Trophoblast cell (in vitro differentiated cells and primary cell): ENCODE measurements at regions not wholly inside any gene's neighbourhood (a gene's known extent, or its start where the extent isn't known, plus 50 kb on each side); places are given as distances from the start of the nearest gene placed in this dataset.

Source experiments
- DNase-seq, 2 donors: peaks; one replicate each; pipeline ENCODE4 v3.0.0-alpha.2; 2016
- H2AFZ ChIP-seq: 2 replicates; pipeline ENCODE4 v1.6.1; 2013; ENCODE audit warnings: low read length, moderate library complexity, mild to moderate bottlenecking; ENCODE audit not compliant: insufficient read depth, poor library complexity
- H2AK5ac ChIP-seq: 2 replicates; pipeline ENCODE4 v1.6.1; 2013; ENCODE audit warnings: mild to moderate bottlenecking, low read length
- H2BK120ac ChIP-seq: 2 replicates; pipeline ENCODE4 v1.6.1; 2013; ENCODE audit warnings: low read length, mild to moderate bottlenecking, moderate library complexity; ENCODE audit not compliant: insufficient read depth, poor library complexity
- H2BK12ac ChIP-seq: 2 replicates; pipeline ENCODE4 v1.6.1; 2013; ENCODE audit warnings: mild to moderate bottlenecking, low read length, moderate library complexity
- H2BK5ac ChIP-seq: 2 replicates; pipeline ENCODE4 v1.6.1; 2013; ENCODE audit warnings: low read length, low read depth, moderate library complexity, mild to moderate bottlenecking; ENCODE audit not compliant: poor library complexity
- H3K14ac ChIP-seq: 2 replicates; pipeline ENCODE4 v1.6.1; 2013; ENCODE audit warnings: mild to moderate bottlenecking, low read length
- H3K18ac ChIP-seq: 2 replicates; pipeline ENCODE4 v1.6.1; 2013; ENCODE audit warnings: mild to moderate bottlenecking, low read length
- H3K23ac ChIP-seq: 2 replicates; pipeline ENCODE4 v1.6.1; 2013; ENCODE audit warnings: low read length
- H3K27ac ChIP-seq: 2 replicates; pipeline ENCODE4 v1.5.1; 2013; ENCODE audit warnings: low read depth, mild to moderate bottlenecking, inconsistent platforms, low read length, moderate library complexity
- H3K27me3 ChIP-seq: 2 replicates; pipeline ENCODE4 v1.6.1; 2013; ENCODE audit warnings: inconsistent platforms, mild to moderate bottlenecking, low read length, moderate library complexity; ENCODE audit not compliant: insufficient read depth
- H3K36me3 ChIP-seq, 2 experiments: 1 replicate in 1 of 2; 2 replicates in 1 of 2; pipeline ENCODE4 v1.6.1; 2013; ENCODE audit warnings: low read length in 2 of 2, mild to moderate bottlenecking in 2 of 2, moderate library complexity in 1 of 2; ENCODE audit not compliant: insufficient read depth in 2 of 2, control insufficient read depth in 1 of 2
- H3K4ac ChIP-seq: 2 replicates; pipeline ENCODE4 v1.6.1; 2013; ENCODE audit warnings: low read depth, mild to moderate bottlenecking, low read length, moderate library complexity
- H3K4me1 ChIP-seq, 2 experiments: 1 replicate in 1 of 2; 2 replicates in 1 of 2; pipeline ENCODE4 v1.6.1; 2013; ENCODE audit warnings: low read length in 2 of 2, mild to moderate bottlenecking in 2 of 2, moderate library complexity in 1 of 2; ENCODE audit not compliant: insufficient read depth in 2 of 2, control insufficient read depth in 1 of 2
- H3K4me2 ChIP-seq: 2 replicates; pipeline ENCODE4 v1.6.1; 2013; ENCODE audit warnings: inconsistent platforms, mild to moderate bottlenecking, low read length, moderate library complexity
- H3K4me3 ChIP-seq: 2 replicates; pipeline ENCODE4 v1.5.1; 2013; ENCODE audit warnings: mild to moderate bottlenecking, low read depth, low read length, inconsistent platforms
- H3K79me1 ChIP-seq: one replicate; pipeline ENCODE4 v1.6.1; 2013; ENCODE audit warnings: low read length
- H3K79me2 ChIP-seq: 2 replicates; pipeline ENCODE4 v1.6.1; 2013; ENCODE audit warnings: low read length, mild to moderate bottlenecking; ENCODE audit not compliant: control insufficient read depth, insufficient read depth, poor library complexity
- H3K9ac ChIP-seq: 2 replicates; pipeline ENCODE4 v1.6.1; 2013; ENCODE audit warnings: mild to moderate bottlenecking, low read length
- H3K9me3 ChIP-seq: 2 replicates; pipeline ENCODE4 v1.6.1; 2013; ENCODE audit warnings: low read depth, mild to moderate bottlenecking, control low read depth, inconsistent platforms, low read length; ENCODE audit not compliant: insufficient read depth
- H4K12ac ChIP-seq: 2 replicates; pipeline ENCODE4 v1.6.1; 2013; ENCODE audit warnings: low read depth, mild to moderate bottlenecking, low read length, moderate library complexity
- H4K8ac ChIP-seq: 2 replicates; pipeline ENCODE4 v1.6.1; 2013; ENCODE audit warnings: low read depth, mild to moderate bottlenecking, low read length, moderate library complexity
- H4K91ac ChIP-seq: one replicate; pipeline ENCODE4 v1.6.1; 2013; ENCODE audit warnings: low read depth, mild to moderate bottlenecking, low read length, moderate library complexity
- WGBS: extraction: QIAGEN DNeasy Blood & Tissue Kit; methylation state at CpG from one replicate; pipeline ENCODE4 v1.1.7; 2013; ENCODE audit warnings: missing lambda C conversion rate; ENCODE audit not compliant: insufficient read length, insufficient coverage; ENCODE audit errors: extremely low coverage; 5-methylcytosine and 5-hydroxymethylcytosine counted together

DNA sequence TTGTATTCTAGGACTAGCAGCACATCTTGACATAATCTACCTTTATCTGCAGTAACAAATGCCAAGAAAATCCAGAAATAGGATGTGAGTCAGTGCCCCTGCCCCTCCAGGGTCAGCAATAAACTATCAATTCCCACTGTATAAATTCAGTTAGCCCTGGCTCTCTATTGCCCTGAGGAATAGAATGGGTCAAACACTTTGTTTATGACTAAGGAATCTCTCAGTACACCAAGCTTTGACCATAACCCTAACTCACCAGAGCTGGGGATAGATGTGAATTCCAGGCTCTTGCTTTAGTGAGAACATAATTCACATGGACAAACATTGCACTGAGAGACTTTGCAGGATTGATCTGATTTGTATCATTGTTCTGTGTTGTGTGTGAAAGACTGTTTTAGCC is 82.3 kb downstream of the CXXC4 start:
- Histone ChIP-seq H4K91ac (no peak overlapping the region), H3K36me3 (no peaks in the 10 kb centered on the region), H4K8ac (no peak overlapping the region), H3K27ac (no peak overlapping the region), H3K4me2 (no peak overlapping the region), H3K9ac (no peak overlapping the region), H2AK5ac (no peak overlapping the region), H4K12ac (no peak overlapping the region), H3K79me1 (no peaks in the 10 kb centered on the region), H2BK120ac (no peak overlapping the region), H3K27me3 (no peaks in the 10 kb centered on the region), H3K4me3 (no peak overlapping the region), H3K18ac (no peak overlapping the region), H3K4ac (no peak overlapping the region), H3K23ac (no peak overlapping the region), H2AFZ (no peak overlapping the region), H3K14ac (no peak overlapping the region), H3K4me1 (no peaks in the 10 kb centered on the region), H3K79me2 (no peaks in the 10 kb centered on the region), H2BK5ac (no peak overlapping the region), H2BK12ac (no peak overlapping the region), H3K9me3 (no peaks in the 10 kb centered on the region)
- no peak for DNase-seq

DNA sequence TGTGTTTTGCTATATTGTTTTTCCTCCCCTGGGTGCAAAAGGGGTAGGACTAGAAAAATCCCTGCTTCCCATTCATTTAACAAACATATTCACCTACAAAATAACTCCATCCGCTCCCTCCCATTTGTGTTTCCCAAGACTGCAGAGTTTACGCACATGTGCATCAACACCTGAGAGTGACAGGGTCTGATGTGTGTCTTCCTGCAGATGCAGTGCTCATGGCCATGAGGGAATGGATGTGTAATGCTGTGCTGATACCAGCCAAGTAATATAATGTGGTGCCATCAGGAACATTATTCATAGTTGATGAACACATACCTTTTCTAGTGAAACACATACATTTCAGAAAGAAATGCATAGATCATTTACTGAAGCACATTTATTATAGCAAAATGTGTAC is 83.2 kb downstream of the CXXC4 start:
- H3K18ac ChIP-seq, result no peak overlapping the region
- H2AK5ac ChIP-seq, result no peak overlapping the region
- no peak overlapping the region for H3K9ac ChIP-seq
- H4K91ac ChIP-seq, result no peak overlapping the region
- no peak overlapping the region for H3K4me3 ChIP-seq
- WGBS, result no CpG with 5 or more reads among the region's 2 CpGs
- H3K14ac ChIP-seq, result no peak overlapping the region
- peak overlapping the region; percentile 43 for H4K12ac ChIP-seq
- H3K23ac ChIP-seq, result no peak overlapping the region
- no peak overlapping the region for H2BK12ac ChIP-seq
- no peak overlapping the region for H3K4me2 ChIP-seq
- H2BK5ac ChIP-seq, result no peak overlapping the region
- H3K79me2 ChIP-seq, result no peaks in the 10 kb centered on the region
- no peak overlapping the region for H3K4ac ChIP-seq
- H3K79me1 ChIP-seq, result no peaks in the 10 kb centered on the region
- no peak overlapping the region for H4K8ac ChIP-seq
- H3K27ac ChIP-seq, result no peak overlapping the region
- H2AFZ ChIP-seq, result no peak overlapping the region
- no peaks in the 10 kb centered on the region for H3K4me1 ChIP-seq
- no peak for DNase-seq
- H2BK120ac ChIP-seq, result no peak overlapping the region
- H3K27me3 ChIP-seq, result no peaks in the 10 kb centered on the region
- H3K36me3 ChIP-seq, result no peaks in the 10 kb centered on the region
- no peaks in the 10 kb centered on the region for H3K9me3 ChIP-seq

DNA sequence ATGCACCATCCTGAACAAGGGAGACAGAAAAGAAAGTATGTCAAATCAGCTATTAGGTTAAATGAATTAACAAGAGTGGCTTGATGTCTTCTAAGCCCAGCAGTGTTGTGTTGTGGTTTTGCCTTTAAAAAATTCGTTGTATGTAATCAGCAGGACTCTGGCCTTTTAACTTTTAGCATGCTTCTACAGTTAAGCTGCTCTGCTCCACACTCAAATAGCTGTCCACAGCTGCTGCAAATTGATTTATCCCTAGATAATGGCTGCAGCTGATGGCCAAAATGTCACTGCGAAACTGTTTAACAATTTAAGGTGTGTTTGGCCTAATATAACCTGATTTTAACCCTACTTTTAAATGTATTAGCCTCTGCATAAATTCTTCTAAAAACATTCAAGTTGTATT is 85.8 kb downstream of the CXXC4 start:
- H4K91ac ChIP-seq, result no peak overlapping the region
- no peaks in the 10 kb centered on the region for H3K79me2 ChIP-seq
- no peak overlapping the region for H3K4me2 ChIP-seq
- DNase-seq, result no peak
- no peak overlapping the region for H2AFZ ChIP-seq
- H3K79me1 ChIP-seq, result no peaks in the 10 kb centered on the region
- no peak overlapping the region for H2BK120ac ChIP-seq
- H3K23ac ChIP-seq, result no peak overlapping the region
- no peak overlapping the region for H2AK5ac ChIP-seq
- H3K27me3 ChIP-seq, result no peaks in the 10 kb centered on the region
- H3K36me3 ChIP-seq, result no peaks in the 10 kb centered on the region
- H3K4me1 ChIP-seq, result no peaks in the 10 kb centered on the region
- no peak overlapping the region for H3K27ac ChIP-seq
- H3K14ac ChIP-seq, result no peak overlapping the region
- no peak overlapping the region for H2BK5ac ChIP-seq
- no peak overlapping the region for H4K12ac ChIP-seq
- H3K9me3 ChIP-seq, result no peaks in the 10 kb centered on the region
- WGBS, result no CpG with 5 or more reads among the region's 2 CpGs
- H3K4me3 ChIP-seq, result no peak overlapping the region
- H3K4ac ChIP-seq, result no peak overlapping the region
- H3K9ac ChIP-seq, result no peak overlapping the region
- no peak overlapping the region for H4K8ac ChIP-seq
- H3K18ac ChIP-seq, result no peak overlapping the region
- H2BK12ac ChIP-seq, result no peak overlapping the region

DNA sequence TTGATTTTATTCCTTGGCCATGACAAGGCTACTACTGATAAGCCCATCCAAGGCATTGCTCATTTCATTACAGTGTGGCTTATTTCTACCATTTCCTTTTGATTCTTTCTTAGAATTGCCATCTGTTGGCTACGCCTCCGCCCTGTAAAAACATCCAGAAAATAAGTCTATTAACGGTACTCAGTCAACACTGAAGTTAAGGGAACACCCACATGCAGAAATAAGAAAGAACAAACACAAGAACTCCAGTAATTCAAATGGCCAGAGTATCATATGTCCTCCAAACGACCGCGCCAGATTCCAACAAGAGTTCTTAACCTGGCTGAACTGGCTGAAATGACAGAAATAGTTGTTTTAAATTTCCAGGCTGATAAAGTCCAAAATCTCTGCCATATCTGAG is 90.3 kb downstream of the CXXC4 start:
- no peak overlapping the region for H4K8ac ChIP-seq
- H3K9ac ChIP-seq, result no peak overlapping the region
- no peak overlapping the region for H3K4me2 ChIP-seq
- no peak overlapping the region for H3K4me3 ChIP-seq
- no peak overlapping the region for H2BK12ac ChIP-seq
- no CpG with 5 or more reads among the region's 6 CpGs for WGBS
- no peak overlapping the region for H2AFZ ChIP-seq
- no peaks in the 10 kb centered on the region for H3K79me1 ChIP-seq
- H3K14ac ChIP-seq, result no peak overlapping the region
- H4K12ac ChIP-seq, result no peak overlapping the region
- no peak overlapping the region for H4K91ac ChIP-seq
- no peak for DNase-seq
- H3K27ac ChIP-seq, result no peak overlapping the region
- H3K36me3 ChIP-seq, result no peaks in the 10 kb centered on the region
- H2AK5ac ChIP-seq, result no peak overlapping the region
- no peak overlapping the region for H2BK5ac ChIP-seq
- H3K18ac ChIP-seq, result no peak overlapping the region
- H3K9me3 ChIP-seq, result no peaks in the 10 kb centered on the region
- H3K23ac ChIP-seq, result no peak overlapping the region
- H3K4me1 ChIP-seq, result no peaks in the 10 kb centered on the region
- H2BK120ac ChIP-seq, result no peak overlapping the region
- H3K27me3 ChIP-seq, result no peaks in the 10 kb centered on the region
- H3K4ac ChIP-seq, result no peak overlapping the region
- H3K79me2 ChIP-seq, result no peaks in the 10 kb centered on the region
